HG03565 (cell line): ENCODE measurements at regions not wholly inside any gene's neighbourhood (a gene's known extent, or its start where the extent isn't known, plus 50 kb on each side); places are given as distances from the start of the nearest gene placed in this dataset.
A peak's percentile ranks its signal among the peaks of the same experiment; 100 is the strongest.

Source experiments
- ATAC-seq: cut with Tn5 transposase; IDR thresholded peaks from one replicate; pipeline ENCODE4 v1.9.1; 2021; ENCODE audit warnings: mild to moderate bottlenecking, moderate library complexity; ENCODE audit not compliant: unreplicated experiment

DNA sequence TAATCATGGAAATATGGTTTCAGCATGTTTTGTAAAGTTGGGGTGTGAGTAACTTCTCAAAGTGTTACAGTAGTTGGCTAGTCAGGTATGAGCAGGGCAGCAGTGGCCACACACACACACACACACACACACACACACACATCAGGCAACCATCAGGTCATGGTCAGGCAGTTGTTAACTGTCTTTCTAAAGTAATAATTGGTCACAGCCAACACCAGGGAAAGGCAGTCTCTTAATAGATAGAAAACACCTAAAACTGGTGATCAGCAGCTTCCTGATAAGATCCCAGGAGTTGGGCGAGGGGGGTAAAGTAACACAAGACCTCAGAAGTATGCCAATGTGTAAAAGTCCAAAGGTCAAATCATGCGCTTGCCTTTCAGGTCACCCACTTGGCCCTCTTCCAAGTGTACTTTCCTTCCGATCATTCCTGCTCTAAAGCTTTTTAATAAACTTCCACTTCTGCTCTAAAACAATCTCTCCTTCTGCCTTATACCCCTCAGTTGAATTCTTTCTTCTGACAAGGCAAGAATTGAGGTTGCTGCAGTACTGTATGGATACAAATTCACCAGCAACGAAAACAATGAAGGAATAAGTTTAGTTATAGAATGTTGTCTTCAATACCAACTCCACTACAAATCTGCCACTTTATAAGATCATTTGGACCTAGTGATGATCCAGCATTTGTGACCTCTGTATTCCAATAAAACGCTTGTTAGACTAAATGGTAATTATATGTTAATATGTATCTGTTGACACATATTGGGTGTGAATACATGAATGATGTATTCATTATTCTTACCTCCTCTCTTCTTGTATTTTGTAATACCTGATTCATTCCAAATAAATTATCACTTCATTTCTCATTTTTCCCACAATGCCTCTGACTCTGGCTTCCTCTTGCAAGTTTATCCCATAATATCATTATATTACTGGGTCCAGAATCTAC, 254.3 kb downstream of the METTL4 start:
- no peak for ATAC-seq

DNA sequence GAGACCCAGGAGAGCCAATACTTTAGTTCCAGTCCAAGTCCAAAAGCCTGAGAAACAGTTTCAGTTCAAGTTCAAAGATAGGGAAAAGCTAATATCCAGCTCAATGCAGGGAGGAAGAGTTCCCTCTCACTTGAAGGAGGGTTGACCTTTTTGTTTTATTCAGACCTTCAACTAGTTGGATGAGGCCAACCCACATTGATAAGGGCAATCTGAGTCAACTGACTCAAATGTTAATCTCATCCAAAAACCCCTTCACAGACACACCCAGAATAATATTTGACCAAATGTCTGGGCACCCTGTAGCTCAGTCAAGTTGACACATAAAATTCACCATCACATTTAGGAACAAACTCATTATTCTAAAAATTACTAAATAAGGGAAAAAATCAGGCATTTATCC, 246.8 kb downstream of the METTL4 start:
- ATAC-seq, result no peak

DNA sequence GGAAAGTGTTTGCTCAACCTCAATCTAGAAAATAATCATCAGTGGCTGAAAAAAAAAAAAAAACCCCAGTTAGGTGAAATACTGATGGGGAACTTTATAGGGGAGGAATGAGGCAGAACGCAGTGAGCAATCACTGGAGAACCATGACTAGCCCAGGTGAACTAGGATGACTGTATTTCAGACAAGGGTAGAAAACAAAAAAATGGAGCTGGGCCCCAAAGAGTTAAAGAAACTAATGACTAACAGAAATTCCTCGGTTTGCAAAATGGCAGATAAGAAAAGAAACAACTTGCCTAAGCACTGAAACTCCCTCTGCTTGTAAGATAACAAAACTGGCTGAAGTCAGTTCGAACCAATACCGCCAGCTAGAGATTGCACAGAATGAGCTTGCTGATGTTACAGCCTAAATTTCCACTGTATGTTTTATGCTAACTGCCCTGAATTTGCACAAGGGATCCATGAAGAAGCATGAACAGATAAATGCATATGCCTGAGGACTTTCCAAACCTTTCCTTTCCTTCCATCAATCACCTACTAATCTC, 245.9 kb downstream of the METTL4 start:
- no peak for ATAC-seq

DNA sequence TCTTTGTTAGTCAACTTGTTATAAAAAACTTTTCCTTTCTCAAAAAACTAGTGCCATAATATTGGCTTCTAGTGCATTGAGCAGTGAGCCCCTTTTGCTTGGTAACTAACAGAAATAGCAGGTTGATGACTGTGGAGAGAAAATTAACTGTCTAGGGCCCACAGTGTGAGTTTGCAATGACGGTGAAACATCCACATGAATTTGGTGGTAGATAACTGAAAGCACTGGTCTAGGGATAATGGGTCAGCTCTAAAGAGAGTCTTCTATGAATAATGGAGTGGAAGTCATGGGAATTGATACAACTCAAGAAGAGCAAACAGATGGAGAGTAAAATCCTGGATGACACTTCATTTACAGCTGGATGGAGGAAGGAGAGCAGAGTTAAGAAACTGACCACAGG, 245.4 kb downstream of the METTL4 start:
- ATAC-seq, result no peak

DNA sequence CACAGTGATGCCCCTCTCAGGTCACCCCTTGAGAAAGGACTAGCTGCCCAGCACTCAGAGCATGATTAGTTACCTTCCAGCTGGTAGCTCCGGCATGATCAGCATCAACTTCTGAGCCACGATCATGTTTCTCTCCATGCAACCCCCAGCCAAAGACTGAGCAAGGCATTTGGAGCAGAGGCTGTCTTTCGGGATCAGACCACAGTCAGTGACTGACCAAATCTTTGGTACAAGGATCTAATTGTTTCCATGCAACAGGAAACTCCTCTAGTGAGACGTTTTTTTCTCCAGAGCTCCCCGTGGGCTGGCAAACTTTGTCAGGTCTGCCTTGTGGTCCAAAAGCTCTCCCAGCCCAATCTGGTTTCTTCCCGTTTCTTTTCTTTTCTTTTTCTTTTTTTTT, 244.3 kb downstream of the METTL4 start:
- no peak for ATAC-seq

DNA sequence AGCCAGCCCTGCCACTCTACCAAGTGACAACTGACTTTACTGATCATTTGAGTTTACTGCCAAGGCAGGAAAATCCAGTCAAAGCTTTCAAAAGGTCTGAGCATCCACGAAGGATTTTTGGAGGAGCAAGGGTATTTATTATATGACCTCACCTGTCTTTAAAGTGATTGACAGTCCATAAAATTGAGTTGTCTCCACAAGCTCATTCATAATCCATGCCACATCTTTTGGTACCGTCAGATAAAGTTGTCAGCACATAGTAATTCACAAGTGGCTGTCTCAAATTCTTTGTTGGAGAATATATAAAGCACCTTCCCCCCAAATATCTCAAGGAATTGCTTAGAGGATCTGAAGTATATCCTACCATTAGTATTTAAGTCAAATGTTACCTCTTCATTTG, 240.5 kb downstream of the METTL4 start:
- no peak for ATAC-seq

DNA sequence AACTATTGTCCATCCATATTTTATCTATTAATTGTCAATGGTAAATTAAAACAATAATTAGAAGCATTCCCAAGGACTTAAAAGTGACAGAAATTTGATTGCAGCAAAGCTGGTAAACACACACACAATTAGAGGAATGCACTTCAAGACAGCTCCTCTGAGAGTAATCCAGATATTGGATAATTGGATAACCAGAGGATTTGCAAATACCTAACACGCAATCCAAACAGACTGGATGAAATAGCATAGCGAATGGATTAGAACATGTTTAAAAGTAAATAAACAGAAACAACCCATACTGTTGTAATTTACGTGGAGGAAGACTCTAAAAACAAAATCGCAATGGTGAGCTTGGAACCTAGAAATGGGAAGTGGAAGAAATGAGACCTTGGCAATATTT, 239.8 kb downstream of the METTL4 start:
- ATAC-seq, result no peak

DNA sequence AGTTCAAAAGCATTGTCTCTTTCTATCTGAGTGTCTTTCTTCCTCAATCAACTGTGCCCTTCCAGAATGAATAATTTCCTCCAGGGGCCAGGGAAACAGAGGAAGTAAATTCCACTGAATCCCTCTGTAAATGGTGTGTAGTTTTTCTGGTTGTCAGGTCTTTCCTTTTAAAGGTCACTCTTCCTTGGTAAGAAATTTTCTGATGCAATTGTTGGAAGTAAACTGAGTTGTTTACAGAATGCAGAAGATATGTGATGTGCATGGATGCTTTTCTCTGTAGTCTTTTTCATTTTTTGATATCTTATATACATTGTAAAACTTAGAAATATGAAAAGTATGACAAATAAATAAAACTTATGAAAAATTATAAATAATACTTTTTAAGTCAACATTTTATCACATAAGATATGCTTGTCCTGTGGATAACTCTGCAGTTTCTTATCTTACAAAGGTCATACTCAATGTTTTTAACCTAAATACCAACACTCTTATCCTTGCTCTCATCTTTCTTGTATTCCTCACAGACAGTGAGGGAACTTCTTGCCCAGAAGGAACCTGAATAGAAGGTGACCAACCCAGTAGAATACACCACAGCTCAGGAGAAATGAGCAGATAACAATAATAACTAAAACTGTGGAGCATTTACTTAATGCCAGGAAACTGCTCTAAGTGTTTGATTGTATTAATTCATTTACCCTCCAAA, 234.5 kb downstream of the METTL4 start:
- no peak for ATAC-seq

DNA sequence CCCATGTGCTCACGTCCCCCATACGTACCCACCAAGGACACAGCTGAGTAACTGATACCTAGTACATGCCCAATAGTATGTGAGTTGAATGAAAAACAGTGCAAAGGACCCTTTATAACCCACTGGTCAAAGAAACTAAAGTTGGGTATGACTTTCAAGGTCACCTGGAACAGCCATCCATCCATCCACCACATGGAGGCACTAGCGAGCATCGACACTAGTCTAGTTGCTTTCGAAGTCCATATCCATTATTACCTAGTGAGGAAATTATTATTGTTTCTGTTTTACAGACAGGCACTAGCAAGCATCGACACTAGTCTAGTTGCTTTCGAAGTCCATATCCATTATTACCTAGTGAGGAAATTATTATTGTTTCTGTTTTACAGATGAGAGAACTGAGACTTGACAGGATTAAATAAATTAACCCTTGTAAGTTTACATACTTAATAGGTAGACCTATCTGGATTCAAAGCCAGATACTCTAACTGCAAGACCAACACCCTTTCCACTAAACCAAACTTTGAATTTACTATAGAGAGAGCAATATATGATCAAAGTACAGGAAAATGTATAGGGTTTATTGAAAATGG, 233.7 kb downstream of the METTL4 start:
- peak; percentile 83 for ATAC-seq

DNA sequence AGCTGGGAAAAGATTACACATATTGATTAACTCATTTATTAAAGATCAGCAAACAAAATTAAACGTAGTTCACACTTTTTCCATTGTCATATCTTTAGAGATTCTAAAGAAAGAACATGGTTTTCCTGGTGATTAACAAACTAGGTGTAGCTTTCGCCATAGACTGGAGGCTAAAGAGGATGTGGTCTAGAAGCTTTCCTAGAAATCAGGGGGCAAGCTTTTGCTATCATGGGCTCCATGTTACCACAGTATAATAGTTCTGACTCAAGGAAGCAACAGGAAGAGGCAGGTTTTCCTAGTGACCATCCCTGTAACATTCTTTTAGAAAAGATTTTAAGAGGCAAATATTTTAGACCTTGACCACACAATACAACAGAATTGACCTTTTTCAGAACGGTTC, 232.7 kb downstream of the METTL4 start:
- ATAC-seq, result no peak

DNA sequence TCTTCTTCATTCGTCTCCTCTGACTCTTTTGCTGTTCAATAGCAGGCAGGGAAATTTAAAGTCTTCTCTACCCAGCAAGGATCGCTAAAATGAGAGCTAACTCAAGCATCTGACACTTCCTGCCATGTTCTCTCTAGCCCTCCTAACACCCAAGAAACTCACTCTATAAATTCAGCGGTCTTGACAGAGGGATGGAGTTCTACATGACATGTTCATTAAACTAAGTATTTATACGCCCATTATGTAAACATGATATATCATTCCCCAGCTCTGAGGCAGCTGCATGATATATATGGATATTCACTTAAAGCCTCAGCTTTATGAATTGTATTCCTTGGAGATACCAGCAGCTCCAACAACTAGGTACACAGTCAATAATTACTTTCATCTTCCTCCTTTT, 231.0 kb downstream of the METTL4 start:
- no peak for ATAC-seq

DNA sequence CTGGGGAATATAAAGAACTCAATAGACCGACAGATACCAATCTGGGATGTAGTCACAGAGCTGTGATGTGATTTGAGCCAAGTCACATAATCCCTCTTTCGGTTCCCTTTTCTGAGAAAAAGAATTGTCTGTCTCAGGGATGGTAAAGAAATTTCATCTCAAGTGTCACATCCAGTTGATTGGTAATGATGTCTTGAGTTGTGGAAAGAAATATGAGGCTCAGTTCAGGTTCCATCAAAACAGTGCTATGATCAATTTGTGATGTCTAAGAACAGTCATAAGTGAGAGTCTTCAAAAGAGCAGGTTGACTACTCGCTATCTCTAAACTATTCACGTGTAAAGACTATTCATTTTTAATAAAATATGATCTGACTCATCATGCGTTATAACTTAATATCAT, 223.3 kb downstream of the METTL4 start:
- no peak for ATAC-seq

DNA sequence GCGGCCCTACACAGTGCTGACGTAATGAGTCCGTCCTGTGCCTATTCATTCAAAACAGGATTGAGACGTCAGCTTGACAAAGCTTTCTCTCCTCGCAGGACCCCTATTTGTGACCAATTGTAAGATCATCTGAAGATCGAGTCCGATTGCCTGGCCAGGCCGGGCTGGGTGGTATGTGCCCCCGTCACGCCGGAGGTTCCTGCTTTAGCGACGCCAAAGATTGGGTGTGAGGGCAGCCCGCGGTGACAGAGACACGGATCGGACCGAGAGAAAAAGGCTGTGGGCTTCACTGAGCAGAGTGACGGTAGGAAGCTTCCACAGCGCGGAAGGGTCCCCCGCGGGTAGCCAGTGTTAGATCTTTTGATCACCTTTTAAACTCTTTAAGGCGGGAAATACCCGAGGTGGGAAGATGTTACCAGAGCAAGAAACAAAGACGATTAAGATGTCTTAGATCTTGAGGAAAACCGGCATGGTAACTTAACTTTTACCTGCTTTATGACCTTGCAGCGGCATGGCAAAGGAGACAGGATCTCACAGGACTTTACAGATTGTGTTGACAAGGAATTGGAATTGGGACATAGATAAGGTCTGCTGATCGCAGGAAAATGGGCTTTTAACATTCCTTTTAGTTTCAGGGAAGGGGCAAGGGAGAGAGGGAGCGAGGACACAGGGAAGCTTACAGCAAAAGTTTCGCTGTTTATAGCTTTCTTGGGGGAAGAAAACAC, 220.0 kb downstream of the METTL4 start:
- no peak for ATAC-seq

DNA sequence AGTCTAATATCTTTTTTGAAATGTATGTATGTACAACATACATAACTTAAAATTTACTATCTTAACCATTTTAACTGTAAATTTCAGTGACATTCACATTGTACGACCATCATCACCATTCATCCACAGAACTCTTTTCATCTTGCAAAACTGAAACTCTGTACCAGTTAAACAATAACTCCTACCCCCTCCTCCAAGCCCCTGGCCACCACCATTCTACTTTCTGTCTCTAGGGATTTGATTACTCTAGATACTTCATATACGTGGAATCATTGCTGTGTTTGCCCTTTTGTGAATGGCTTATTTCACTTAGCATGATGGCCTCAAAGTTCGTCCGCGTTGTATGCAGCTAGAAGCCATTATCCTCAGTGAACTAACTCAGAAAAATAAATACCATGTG, 217.0 kb downstream of the METTL4 start:
- no peak for ATAC-seq

DNA sequence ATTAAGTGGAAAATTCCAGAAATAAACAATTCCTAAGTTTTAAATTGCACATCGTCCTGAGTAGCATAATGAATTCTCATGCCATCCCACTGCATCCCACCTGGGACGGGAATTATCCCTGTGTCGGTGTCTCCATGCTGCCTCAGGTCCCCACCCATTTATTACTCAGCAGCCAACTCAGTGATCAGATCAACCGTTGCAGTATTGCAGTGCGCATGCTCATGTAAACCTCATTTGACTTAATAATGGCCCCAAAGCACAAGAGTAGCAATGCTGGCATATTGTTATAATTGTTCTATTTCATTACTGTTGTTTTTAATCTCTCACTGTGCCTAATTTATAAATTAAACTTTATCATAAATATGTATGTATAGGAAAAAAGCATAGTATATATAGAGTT, 214.4 kb downstream of the METTL4 start:
- no peak for ATAC-seq

DNA sequence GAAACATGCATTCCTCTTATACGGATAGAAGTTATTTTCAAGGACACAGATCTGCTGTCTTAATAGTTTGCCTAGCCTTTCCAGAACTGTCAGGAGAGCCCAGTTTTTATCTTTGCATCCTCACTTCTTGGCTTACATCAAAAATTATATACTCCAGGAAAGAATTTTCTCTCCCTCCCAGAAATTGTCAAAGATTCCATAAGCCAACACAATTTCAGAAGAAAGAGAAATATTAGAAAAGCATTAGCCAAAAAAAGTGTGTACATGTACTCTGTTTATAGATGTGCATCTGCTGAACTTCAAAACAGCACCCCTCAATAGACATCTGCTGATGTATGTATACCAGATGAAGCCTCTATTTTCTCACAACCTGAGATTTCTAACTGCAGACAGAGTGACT, 210.4 kb downstream of the METTL4 start:
- no peak for ATAC-seq

DNA sequence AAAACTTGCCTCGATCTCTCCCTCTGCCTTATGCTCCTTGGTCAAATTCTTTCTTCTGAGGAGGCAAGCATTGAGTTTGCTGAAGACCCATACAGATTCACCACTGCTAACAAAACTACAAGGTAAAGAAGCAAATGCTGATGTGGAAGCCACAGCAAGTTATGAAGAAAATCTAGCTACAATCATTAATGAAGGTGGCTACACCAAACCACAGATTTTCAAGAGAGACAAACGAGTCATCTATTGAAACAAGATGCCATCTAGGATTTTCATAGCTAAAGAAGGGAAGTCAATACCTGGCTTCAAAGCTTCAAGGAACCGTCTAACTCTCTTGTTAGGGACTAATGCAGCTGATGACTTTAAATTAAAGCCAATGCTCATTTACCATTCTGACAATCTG, 203.2 kb downstream of the METTL4 start:
- ATAC-seq, result no peak

DNA sequence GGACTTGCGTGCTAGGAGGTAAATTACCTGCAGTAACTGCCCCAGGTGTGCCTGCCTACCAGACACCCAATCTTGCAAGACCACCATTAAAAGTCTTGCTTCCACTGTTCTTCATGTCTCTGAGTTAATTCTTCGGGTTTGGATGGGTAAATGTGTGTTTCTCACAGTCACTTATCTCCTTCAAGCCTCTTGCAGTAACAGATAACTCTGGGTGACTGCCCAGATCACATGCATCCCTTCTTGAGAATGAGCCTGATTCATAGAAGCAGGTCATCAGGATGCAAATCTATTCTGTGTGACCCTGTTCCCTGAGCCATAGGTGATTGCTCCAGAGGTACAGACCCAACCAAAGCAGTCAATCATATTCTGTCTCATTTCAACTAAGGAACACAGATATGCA, 194.6 kb downstream of the METTL4 start:
- no peak for ATAC-seq

DNA sequence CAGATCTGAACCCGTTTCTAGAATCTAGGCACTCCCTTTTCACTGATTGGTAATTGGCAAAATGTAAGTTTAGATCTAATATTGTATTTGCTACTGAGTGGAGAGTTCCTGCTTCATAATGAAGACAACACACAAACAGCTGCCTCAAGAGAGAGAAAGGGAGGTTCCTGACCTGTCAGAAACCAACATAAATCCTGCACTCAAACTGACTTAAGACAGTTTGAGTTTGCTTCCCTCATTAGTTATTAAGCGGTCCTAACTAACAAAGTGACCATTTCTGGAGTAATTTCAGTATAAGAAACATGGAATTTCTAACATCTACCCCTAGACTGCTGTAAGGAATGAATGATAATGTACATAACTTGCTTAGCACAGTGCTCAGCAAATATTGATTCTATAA, 191.2 kb downstream of the METTL4 start:
- no peak for ATAC-seq

DNA sequence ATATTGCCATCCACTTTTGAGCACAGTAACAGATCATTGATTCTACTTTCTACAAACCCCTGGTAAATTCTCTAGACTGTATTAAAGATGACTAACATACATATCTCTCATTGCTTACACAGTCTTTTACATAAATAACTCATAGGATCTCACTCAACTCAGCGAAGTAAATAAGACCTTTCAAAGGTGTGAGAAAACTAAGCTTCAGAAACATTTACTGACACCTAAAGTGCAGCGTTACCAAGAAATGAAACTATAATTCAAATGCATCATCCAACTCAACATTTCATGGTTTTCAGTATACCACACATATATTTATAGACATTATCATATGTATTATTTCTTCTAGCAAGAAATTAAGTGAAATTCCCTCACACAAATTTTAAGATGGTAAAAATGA, 189.8 kb downstream of the METTL4 start:
- no peak for ATAC-seq

DNA sequence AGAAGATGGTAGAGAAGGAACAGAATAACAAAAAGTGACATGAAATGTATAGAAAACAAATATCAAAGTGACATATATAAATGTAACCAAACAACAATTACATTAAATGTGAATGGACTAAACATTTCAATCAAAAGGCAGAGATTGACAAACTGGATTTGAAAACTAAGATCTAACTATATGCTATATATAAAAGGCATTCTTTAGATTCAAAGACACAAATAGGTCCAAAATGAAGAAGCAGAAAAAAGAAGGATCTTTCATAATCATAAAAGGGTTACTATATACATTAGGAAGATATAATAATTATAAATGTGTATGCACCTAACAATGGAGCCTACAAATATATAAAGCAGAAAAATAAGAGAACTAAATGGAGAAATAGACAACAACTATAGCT, 183.7 kb downstream of the METTL4 start:
- ATAC-seq, result no peak
